ENCODE measurements at regions not wholly inside any gene's neighbourhood (a gene's known extent, or its start where the extent isn't known, plus 50 kb on each side); places are given as distances from the start of the nearest gene placed in this dataset.

DNA sequence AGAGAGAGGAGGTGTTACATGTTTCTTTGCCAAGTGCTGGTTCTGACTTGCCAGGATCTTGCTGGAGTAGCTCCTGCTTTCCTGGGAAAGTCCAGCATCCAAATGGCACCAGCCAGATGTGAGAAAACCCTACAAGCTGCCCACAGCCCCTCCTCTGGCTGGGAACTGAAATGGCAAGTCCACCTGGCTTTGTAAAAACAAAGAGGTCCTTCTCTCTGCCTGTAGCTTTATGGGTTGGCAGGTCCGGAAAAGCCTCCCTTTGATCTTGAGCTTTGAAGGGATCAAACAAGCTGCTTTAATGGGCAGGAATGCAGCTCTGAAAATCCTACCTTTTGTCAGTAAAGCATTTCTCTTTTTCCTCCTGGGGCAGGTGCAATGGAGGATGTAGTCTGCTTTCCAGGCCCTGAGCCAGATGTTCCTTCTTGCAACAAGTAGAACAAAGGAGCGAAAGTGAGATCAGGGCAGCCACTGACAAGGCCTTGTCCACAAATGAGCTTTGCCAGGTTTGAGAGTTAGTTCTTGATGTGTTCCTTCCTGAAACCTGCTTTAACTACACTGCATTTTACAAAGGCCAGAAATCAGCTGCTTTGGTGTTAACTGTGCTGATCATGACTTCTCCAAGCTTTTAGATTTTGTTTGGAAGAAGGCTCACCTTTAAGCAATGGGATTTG, 456.7 kb downstream of the ZNF608 start (continued):
- TF ChIP-seq, protein P1, sequence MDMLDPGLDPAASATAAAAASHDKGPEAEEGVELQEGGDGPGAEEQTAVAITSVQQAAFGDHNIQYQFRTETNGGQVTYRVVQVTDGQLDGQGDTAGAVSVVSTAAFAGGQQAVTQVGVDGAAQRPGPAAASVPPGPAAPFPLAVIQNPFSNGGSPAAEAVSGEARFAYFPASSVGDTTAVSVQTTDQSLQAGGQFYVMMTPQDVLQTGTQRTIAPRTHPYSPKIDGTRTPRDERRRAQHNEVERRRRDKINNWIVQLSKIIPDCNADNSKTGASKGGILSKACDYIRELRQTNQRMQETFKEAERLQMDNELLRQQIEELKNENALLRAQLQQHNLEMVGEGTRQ (IDR thresholded peaks at IDR 0.05; ENCODE audit: low read depth, low read length), result no peak
- TF ChIP-seq, protein P1 (CRISPR knock-in tag; IDR thresholded peaks at IDR 0.05; ENCODE audit: borderline replicate concordance), result no peak
- TF ChIP-seq, protein P2, sequence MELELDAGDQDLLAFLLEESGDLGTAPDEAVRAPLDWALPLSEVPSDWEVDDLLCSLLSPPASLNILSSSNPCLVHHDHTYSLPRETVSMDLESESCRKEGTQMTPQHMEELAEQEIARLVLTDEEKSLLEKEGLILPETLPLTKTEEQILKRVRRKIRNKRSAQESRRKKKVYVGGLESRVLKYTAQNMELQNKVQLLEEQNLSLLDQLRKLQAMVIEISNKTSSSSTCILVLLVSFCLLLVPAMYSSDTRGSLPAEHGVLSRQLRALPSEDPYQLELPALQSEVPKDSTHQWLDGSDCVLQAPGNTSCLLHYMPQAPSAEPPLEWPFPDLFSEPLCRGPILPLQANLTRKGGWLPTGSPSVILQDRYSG (CRISPR knock-in tag; IDR thresholded peaks at IDR 0.05), result no peak
- TF ChIP-seq TCF7L2 (IDR thresholded peaks at IDR 0.05; ENCODE audit: low read depth, low read length) (peak; percentile 41; the same call in 1 of the 2 replicates), ZNF17 (CRISPR knock-in tag; IDR thresholded peaks at IDR 0.05) (no peak), ZNF746 (CRISPR knock-in tag; IDR thresholded peaks at IDR 0.05) (no peak), SMC3 (IDR thresholded peaks at IDR 0.05; ENCODE audit: low read length) (0 out of 2 replicates have a peak, but pooled peaks have one; percentile 3), GABPB1 (CRISPR knock-in tag; IDR thresholded peaks at IDR 0.05) (no peak), ZNF34 (CRISPR knock-in tag; IDR thresholded peaks at IDR 0.05; ENCODE audit: borderline replicate concordance) (no peak), HNF4A (CRISPR knock-in tag; IDR thresholded peaks at IDR 0.05) (0 out of 2 replicates have a peak, but pooled peaks have one; percentile 30), SALL1 (CRISPR knock-in tag; IDR thresholded peaks at IDR 0.05) (peak; percentile 49; the same call in 1 of the 2 replicates), SYNCRIP (IDR thresholded peaks at IDR 0.05; ENCODE audit: insufficient read depth, low read depth, low read length) (no peak), ZBTB38 (CRISPR knock-in tag; IDR thresholded peaks at IDR 0.05) (no peak), KMT2A (CRISPR knock-in tag; IDR thresholded peaks at IDR 0.05) (no peak), MIER2 (CRISPR knock-in tag; IDR thresholded peaks at IDR 0.05) (0 out of 2 replicates have a peak, but pooled peaks have one; percentile 19)
- TF ChIP-seq, protein P3, sequence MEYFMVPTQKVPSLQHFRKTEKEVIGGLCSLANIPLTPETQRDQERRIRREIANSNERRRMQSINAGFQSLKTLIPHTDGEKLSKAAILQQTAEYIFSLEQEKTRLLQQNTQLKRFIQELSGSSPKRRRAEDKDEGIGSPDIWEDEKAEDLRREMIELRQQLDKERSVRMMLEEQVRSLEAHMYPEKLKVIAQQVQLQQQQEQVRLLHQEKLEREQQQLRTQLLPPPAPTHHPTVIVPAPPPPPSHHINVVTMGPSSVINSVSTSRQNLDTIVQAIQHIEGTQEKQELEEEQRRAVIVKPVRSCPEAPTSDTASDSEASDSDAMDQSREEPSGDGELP (IDR thresholded peaks at IDR 0.05; ENCODE audit: borderline replicate concordance, low read depth), result peak; percentile 24; the same call in 1 of the 2 replicates
- TF ChIP-seq, protein P4, sequence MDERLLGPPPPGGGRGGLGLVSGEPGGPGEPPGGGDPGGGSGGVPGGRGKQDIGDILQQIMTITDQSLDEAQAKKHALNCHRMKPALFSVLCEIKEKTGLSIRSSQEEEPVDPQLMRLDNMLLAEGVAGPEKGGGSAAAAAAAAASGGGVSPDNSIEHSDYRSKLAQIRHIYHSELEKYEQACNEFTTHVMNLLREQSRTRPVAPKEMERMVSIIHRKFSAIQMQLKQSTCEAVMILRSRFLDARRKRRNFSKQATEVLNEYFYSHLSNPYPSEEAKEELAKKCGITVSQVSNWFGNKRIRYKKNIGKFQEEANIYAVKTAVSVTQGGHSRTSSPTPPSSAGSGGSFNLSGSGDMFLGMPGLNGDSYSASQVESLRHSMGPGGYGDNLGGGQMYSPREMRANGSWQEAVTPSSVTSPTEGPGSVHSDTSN (CRISPR knock-in tag; IDR thresholded peaks at IDR 0.05), result no peak
- TF ChIP-seq, protein P5, sequence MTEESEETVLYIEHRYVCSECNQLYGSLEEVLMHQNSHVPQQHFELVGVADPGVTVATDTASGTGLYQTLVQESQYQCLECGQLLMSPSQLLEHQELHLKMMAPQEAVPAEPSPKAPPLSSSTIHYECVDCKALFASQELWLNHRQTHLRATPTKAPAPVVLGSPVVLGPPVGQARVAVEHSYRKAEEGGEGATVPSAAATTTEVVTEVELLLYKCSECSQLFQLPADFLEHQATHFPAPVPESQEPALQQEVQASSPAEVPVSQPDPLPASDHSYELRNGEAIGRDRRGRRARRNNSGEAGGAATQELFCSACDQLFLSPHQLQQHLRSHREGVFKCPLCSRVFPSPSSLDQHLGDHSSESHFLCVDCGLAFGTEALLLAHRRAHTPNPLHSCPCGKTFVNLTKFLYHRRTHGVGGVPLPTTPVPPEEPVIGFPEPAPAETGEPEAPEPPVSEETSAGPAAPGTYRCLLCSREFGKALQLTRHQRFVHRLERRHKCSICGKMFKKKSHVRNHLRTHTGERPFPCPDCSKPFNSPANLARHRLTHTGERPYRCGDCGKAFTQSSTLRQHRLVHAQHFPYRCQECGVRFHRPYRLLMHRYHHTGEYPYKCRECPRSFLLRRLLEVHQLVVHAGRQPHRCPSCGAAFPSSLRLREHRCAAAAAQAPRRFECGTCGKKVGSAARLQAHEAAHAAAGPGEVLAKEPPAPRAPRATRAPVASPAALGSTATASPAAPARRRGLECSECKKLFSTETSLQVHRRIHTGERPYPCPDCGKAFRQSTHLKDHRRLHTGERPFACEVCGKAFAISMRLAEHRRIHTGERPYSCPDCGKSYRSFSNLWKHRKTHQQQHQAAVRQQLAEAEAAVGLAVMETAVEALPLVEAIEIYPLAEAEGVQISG (CRISPR knock-in tag; IDR thresholded peaks at IDR 0.05), result peak; percentile 43; the same call in 1 of the 2 replicates
- TF ChIP-seq, protein P6, sequence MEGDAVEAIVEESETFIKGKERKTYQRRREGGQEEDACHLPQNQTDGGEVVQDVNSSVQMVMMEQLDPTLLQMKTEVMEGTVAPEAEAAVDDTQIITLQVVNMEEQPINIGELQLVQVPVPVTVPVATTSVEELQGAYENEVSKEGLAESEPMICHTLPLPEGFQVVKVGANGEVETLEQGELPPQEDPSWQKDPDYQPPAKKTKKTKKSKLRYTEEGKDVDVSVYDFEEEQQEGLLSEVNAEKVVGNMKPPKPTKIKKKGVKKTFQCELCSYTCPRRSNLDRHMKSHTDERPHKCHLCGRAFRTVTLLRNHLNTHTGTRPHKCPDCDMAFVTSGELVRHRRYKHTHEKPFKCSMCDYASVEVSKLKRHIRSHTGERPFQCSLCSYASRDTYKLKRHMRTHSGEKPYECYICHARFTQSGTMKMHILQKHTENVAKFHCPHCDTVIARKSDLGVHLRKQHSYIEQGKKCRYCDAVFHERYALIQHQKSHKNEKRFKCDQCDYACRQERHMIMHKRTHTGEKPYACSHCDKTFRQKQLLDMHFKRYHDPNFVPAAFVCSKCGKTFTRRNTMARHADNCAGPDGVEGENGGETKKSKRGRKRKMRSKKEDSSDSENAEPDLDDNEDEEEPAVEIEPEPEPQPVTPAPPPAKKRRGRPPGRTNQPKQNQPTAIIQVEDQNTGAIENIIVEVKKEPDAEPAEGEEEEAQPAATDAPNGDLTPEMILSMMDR (CRISPR knock-in tag; IDR thresholded peaks at IDR 0.05), result peak; percentile 57
